Mesenchymal stem cell (in vitro differentiated cells and primary cell): ENCODE measurements at regions not wholly inside any gene's neighbourhood (a gene's known extent, or its start where the extent isn't known, plus 50 kb on each side); places are given as distances from the start of the nearest gene placed in this dataset.
"Not testable (repeated sequence)": the region's sequence is repeated elsewhere in the genome, so short reads cannot be mapped to it uniquely, and the experiment has no call there.

Experiments
- DNase-seq: peaks from one replicate; pipeline ENCODE4 v3.0.0-alpha.2; 2013
- H2AFZ ChIP-seq: one replicate; pipeline ENCODE4 v1.6.1; 2013; ENCODE audit warnings: low read depth, mild to moderate bottlenecking, control low read depth, inconsistent platforms, low read length, moderate library complexity
- H2AK5ac ChIP-seq: 2 replicates; pipeline ENCODE4 v1.6.1; 2013; ENCODE audit warnings: low read length, moderate library complexity, mild to moderate bottlenecking, inconsistent platforms; ENCODE audit not compliant: severe bottlenecking
- H2BK120ac ChIP-seq: one replicate; pipeline ENCODE4 v1.6.1; 2013; ENCODE audit warnings: low read depth, mild to moderate bottlenecking, inconsistent platforms, low read length, moderate library complexity
- H2BK12ac ChIP-seq, 2 experiments: one replicate each; pipeline ENCODE4 v1.6.1; 2013; ENCODE audit warnings: inconsistent platforms in 2 of 2, low read length in 2 of 2, mild to moderate bottlenecking in 2 of 2, moderate library complexity in 2 of 2, control low read depth in 1 of 2
- H2BK15ac ChIP-seq: one replicate; pipeline ENCODE4 v1.6.1; 2013; ENCODE audit warnings: mild to moderate bottlenecking, low read depth, inconsistent platforms; ENCODE audit not compliant: poor library complexity, severe bottlenecking
- H2BK5ac ChIP-seq: 2 replicates; pipeline ENCODE4 v1.6.1; 2013; ENCODE audit warnings: low read depth, mild to moderate bottlenecking, low read length, control low read depth, inconsistent platforms; ENCODE audit not compliant: poor library complexity, severe bottlenecking
- H3K14ac ChIP-seq, 2 experiments: one replicate each; pipeline ENCODE4 v1.6.1; 2013; ENCODE audit warnings: inconsistent platforms in 2 of 2, low read length in 2 of 2, control low read depth in 1 of 2, mild to moderate bottlenecking in 1 of 2, moderate library complexity in 1 of 2
- H3K18ac ChIP-seq, 2 experiments: one replicate each; pipeline ENCODE4 v1.6.1; 2013; ENCODE audit warnings: inconsistent platforms in 2 of 2, low read length in 2 of 2, control low read depth in 1 of 2, low read depth in 1 of 2, mild to moderate bottlenecking in 1 of 2
- H3K23ac ChIP-seq, 2 experiments: one replicate each; pipeline ENCODE4 v1.6.1; 2013; ENCODE audit warnings: inconsistent platforms in 2 of 2, low read length in 2 of 2, mild to moderate bottlenecking in 2 of 2, moderate library complexity in 2 of 2, control low read depth in 1 of 2
- H3K27ac ChIP-seq: 2 replicates; pipeline ENCODE4 v1.5.1; 2013; ENCODE audit warnings: mild to moderate bottlenecking, moderate library complexity, low read length, control low read depth, inconsistent platforms; ENCODE audit not compliant: poor library complexity, severe bottlenecking
- H3K27me3 ChIP-seq, 2 experiments: 2 replicates each; pipeline versions ENCODE4 v1.6.1 to v1.7.0; 2013; ENCODE audit warnings: low read length in 2 of 2, mild to moderate bottlenecking in 2 of 2, moderate library complexity in 2 of 2, control low read depth in 1 of 2, inconsistent platforms in 1 of 2; ENCODE audit not compliant: control insufficient read depth in 1 of 2, insufficient read depth in 1 of 2
- H3K36me3 ChIP-seq, 2 experiments: 2 replicates each; pipeline versions ENCODE4 v1.6.1 to v1.7.0; 2013; ENCODE audit warnings: low read length in 2 of 2, control low read depth in 1 of 2, inconsistent platforms in 1 of 2, low read depth in 1 of 2, mild to moderate bottlenecking in 1 of 2; ENCODE audit not compliant: insufficient read depth in 2 of 2, control insufficient read depth in 1 of 2
- H3K4ac ChIP-seq, 2 experiments: one replicate each; pipeline ENCODE4 v1.6.1; 2013; ENCODE audit warnings: inconsistent platforms in 2 of 2, low read length in 2 of 2, mild to moderate bottlenecking in 2 of 2, moderate library complexity in 2 of 2, control low read depth in 1 of 2, low read depth in 1 of 2
- H3K4me1 ChIP-seq: 2 replicates; pipeline ENCODE4 v1.6.1; 2013; ENCODE audit warnings: low read depth, low read length, control low read depth; ENCODE audit not compliant: control insufficient read depth, insufficient read depth
- H3K4me2 ChIP-seq: 2 replicates; pipeline ENCODE4 v1.6.1; 2013; ENCODE audit warnings: low read length, mild to moderate bottlenecking, inconsistent platforms; ENCODE audit not compliant: poor library complexity, severe bottlenecking
- H3K4me3 ChIP-seq, 2 experiments: 2 replicates each; pipeline versions ENCODE4 v1.5.1 to v1.7.0; 2013; ENCODE audit warnings: low read length in 2 of 2, mild to moderate bottlenecking in 2 of 2, control low read depth in 1 of 2, low read depth in 1 of 2; ENCODE audit not compliant: insufficient read depth in 1 of 2
- H3K79me1 ChIP-seq: replicated peaks from 2 replicates; pipeline ENCODE4 v1.6.1; 2013; ENCODE audit warnings: mild to moderate bottlenecking, control low read depth, low read length, inconsistent platforms; ENCODE audit not compliant: poor library complexity, severe bottlenecking
- H3K9ac ChIP-seq: 2 replicates; pipeline ENCODE4 v1.7.0; 2013; ENCODE audit warnings: mild to moderate bottlenecking, low read length, moderate library complexity
- H3K9me3 ChIP-seq: 2 replicates; pipeline ENCODE4 v1.7.0; 2013; ENCODE audit warnings: mild to moderate bottlenecking, low read length; ENCODE audit not compliant: control insufficient read depth
- H4K8ac ChIP-seq: one replicate; pipeline ENCODE4 v1.6.1; 2013; ENCODE audit warnings: inconsistent platforms, mild to moderate bottlenecking, low read length, moderate library complexity
- H4K91ac ChIP-seq: one replicate; pipeline ENCODE4 v1.6.1; 2013; ENCODE audit warnings: mild to moderate bottlenecking, low read length, inconsistent platforms
- WGBS: methylation state at CpG from one replicate; pipeline ENCODE4 v1.1.7; 2013; ENCODE audit warnings: mixed read lengths; 5-methylcytosine and 5-hydroxymethylcytosine counted together

- not testable (repeated sequence) for H3K9me3 ChIP-seq, H3K9ac ChIP-seq, H2BK15ac ChIP-seq, H3K27ac ChIP-seq, H3K4me2 ChIP-seq, H2BK120ac ChIP-seq, H3K4me1 ChIP-seq, H2AFZ ChIP-seq, H2BK5ac ChIP-seq, H3K4ac ChIP-seq, DNase-seq, H3K23ac ChIP-seq, H4K91ac ChIP-seq, H3K36me3 ChIP-seq, H2BK12ac ChIP-seq, H3K4me3 ChIP-seq, H3K14ac ChIP-seq, H3K18ac ChIP-seq, H3K79me1 ChIP-seq, H2AK5ac ChIP-seq, H4K8ac ChIP-seq
- peaks cover 19 to 46% of the 10 kb centered on the region in 2 experiments for H3K27me3 ChIP-seq
- 84% methylated on average over 6 of the region's 7 CpGs for WGBS
Measured at GRCh38 chr11:46204415-46204814, 73.0 kb upstream of the CREB3L1 start.

- DNase-seq, result no peak
- H4K8ac ChIP-seq, result no peak overlapping the region
- H2AFZ ChIP-seq, result no peak overlapping the region
- H3K4me3 ChIP-seq, result no peak overlapping the region
- H2BK15ac ChIP-seq, result no peak overlapping the region
- no peak overlapping the region for H2BK5ac ChIP-seq
- H3K9me3 ChIP-seq, result no peaks in the 10 kb centered on the region
- H3K4me2 ChIP-seq, result no peak overlapping the region
- H3K23ac ChIP-seq, result no peak overlapping the region
- H3K18ac ChIP-seq, result no peak overlapping the region
- no peak overlapping the region for H3K4ac ChIP-seq
- no peak overlapping the region for H4K91ac ChIP-seq
- H3K27ac ChIP-seq, result no peak overlapping the region
- no peaks in the 10 kb centered on the region for H3K4me1 ChIP-seq
- H3K27me3 ChIP-seq, result peaks cover 25 to 48% of the 10 kb centered on the region in 2 experiments
- H2BK120ac ChIP-seq, result no peak overlapping the region
- no peak overlapping the region for H3K9ac ChIP-seq
- H2BK12ac ChIP-seq, result no peak overlapping the region
- WGBS, result 81% methylated on average over 7 of the region's 7 CpGs
- no peaks in the 10 kb centered on the region for H3K36me3 ChIP-seq
- H3K79me1 ChIP-seq, result no peaks in the 10 kb centered on the region
- H3K14ac ChIP-seq, result no peak overlapping the region
- H2AK5ac ChIP-seq, result no peak overlapping the region
Measured at GRCh38 chr11:46203746-46204145, 73.7 kb upstream of the CREB3L1 start.

- H2BK15ac ChIP-seq, result no peak overlapping the region
- no peak overlapping the region for H3K4me2 ChIP-seq
- H3K9ac ChIP-seq, result no peak overlapping the region
- no peak overlapping the region for H3K27ac ChIP-seq
- H3K79me1 ChIP-seq, result no peaks in the 10 kb centered on the region
- no peak overlapping the region for H3K4me3 ChIP-seq
- H2AK5ac ChIP-seq, result no peak overlapping the region
- peaks cover 29 to 54% of the 10 kb centered on the region in 2 experiments for H3K27me3 ChIP-seq
- H4K8ac ChIP-seq, result no peak overlapping the region
- 83% methylated on average over 10 of the region's 10 CpGs for WGBS
- no peaks in the 10 kb centered on the region for H3K4me1 ChIP-seq
- no peak overlapping the region for H2BK12ac ChIP-seq
- H2BK5ac ChIP-seq, result no peak overlapping the region
- H3K23ac ChIP-seq, result no peak overlapping the region
- DNase-seq, result no peak
- no peak overlapping the region for H3K14ac ChIP-seq
- no peaks in the 10 kb centered on the region for H3K9me3 ChIP-seq
- no peak overlapping the region for H3K4ac ChIP-seq
- H2AFZ ChIP-seq, result no peak overlapping the region
- H2BK120ac ChIP-seq, result no peak overlapping the region
- H3K36me3 ChIP-seq, result no peaks in the 10 kb centered on the region
- H3K18ac ChIP-seq, result no peak overlapping the region
- no peak overlapping the region for H4K91ac ChIP-seq
Measured at GRCh38 chr11:46202696-46203391, 74.6 kb upstream of the CREB3L1 start.

- no peak overlapping the region for H4K8ac ChIP-seq
- WGBS, result 79% methylated on average over 5 of the region's 7 CpGs
- H3K4ac ChIP-seq, result no peak overlapping the region
- no peak overlapping the region for H3K23ac ChIP-seq
- no peak overlapping the region for H2BK5ac ChIP-seq
- no peak overlapping the region for H2AK5ac ChIP-seq
- H3K4me1 ChIP-seq, result no peaks in the 10 kb centered on the region
- H3K27ac ChIP-seq, result no peak overlapping the region
- no peak overlapping the region for H3K14ac ChIP-seq
- H3K18ac ChIP-seq, result no peak overlapping the region
- H2AFZ ChIP-seq, result no peak overlapping the region
- H2BK120ac ChIP-seq, result no peak overlapping the region
- DNase-seq, result no peak
- H2BK12ac ChIP-seq, result no peak overlapping the region
- no peak overlapping the region for H3K4me3 ChIP-seq
- H2BK15ac ChIP-seq, result no peak overlapping the region
- H3K9me3 ChIP-seq, result no peaks in the 10 kb centered on the region
- no peak overlapping the region for H3K9ac ChIP-seq
- no peaks in the 10 kb centered on the region for H3K36me3 ChIP-seq
- no peak overlapping the region for H4K91ac ChIP-seq
- H3K79me1 ChIP-seq, result no peaks in the 10 kb centered on the region
- no peak overlapping the region for H3K4me2 ChIP-seq
- H3K27me3 ChIP-seq, result peaks cover 36 to 58% of the 10 kb centered on the region in 2 experiments
Measured at GRCh38 chr11:46202149-46202548, 75.3 kb upstream of the CREB3L1 start.
